ENCODE measurements at regions not wholly inside any gene's neighbourhood (a gene's known extent, or its start where the extent isn't known, plus 50 kb on each side); places are given as distances from the start of the nearest gene placed in this dataset.

GRCh38 chr16:59121411-59122261 lies 387.5 kb upstream of the GOT2 start:
- DNase-seq = no peak
- TF ChIP-seq, protein P1, sequence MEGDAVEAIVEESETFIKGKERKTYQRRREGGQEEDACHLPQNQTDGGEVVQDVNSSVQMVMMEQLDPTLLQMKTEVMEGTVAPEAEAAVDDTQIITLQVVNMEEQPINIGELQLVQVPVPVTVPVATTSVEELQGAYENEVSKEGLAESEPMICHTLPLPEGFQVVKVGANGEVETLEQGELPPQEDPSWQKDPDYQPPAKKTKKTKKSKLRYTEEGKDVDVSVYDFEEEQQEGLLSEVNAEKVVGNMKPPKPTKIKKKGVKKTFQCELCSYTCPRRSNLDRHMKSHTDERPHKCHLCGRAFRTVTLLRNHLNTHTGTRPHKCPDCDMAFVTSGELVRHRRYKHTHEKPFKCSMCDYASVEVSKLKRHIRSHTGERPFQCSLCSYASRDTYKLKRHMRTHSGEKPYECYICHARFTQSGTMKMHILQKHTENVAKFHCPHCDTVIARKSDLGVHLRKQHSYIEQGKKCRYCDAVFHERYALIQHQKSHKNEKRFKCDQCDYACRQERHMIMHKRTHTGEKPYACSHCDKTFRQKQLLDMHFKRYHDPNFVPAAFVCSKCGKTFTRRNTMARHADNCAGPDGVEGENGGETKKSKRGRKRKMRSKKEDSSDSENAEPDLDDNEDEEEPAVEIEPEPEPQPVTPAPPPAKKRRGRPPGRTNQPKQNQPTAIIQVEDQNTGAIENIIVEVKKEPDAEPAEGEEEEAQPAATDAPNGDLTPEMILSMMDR (IDR thresholded peaks at IDR 0.05; ENCODE audit: borderline replicate concordance, extremely low read depth, insufficient read depth) = no peak
- Histone ChIP-seq H3K9ac (ENCODE audit: low read length in 3 of 3) (no peak overlapping the region), H3K9me3 (ENCODE audit: control insufficient read depth in 2 of 3, insufficient read depth in 1 of 3, low read length in 3 of 3) (no peaks in the 10 kb centered on the region), H3K27ac (ENCODE audit: low read depth in 2 of 2, low read length in 2 of 2) (no peak overlapping the region), H3K27me3 (ENCODE audit: control insufficient read depth, insufficient read depth, low read length) (no peaks in the 10 kb centered on the region), H3K36me3 (ENCODE audit: control insufficient read depth in 2 of 3, insufficient read depth in 3 of 3, low read length in 3 of 3) (no peaks in the 10 kb centered on the region), H3K4me1 (ENCODE audit: control insufficient read depth in 2 of 3, insufficient read depth in 2 of 3, low read depth in 1 of 3, low read length in 3 of 3) (no peaks in the 10 kb centered on the region), H3K4me3 (ENCODE audit: low read length in 3 of 3) (no peak overlapping the region)
- no peak for FAIRE-seq
- intact Hi-C loops (cut with DNase I) = no loop called here

DNA sequence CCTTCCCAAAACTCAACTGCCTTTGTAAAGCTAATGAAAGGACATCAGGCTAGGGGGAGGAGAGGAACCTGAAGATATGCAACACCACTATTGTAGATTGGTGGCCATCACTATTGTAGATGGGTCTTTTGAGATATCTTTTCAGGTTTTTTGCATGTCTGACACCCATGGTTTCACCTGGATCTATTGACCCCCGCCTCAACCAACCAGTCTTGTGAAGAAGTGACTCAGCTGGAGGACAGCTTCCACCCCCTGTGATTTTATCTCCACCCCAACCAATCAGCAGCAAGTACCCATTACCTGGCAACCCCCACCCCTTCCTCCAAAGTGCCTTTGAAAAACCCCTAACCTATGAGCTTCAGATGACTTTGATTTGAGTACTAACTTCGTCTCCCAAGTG lies 382.6 kb upstream of the GOT2 start:
- Histone ChIP-seq H3K36me3 (ENCODE audit: control insufficient read depth in 2 of 3, insufficient read depth in 3 of 3, low read length in 3 of 3) (no peaks in the 10 kb centered on the region), H3K9me3 (ENCODE audit: control insufficient read depth in 2 of 3, insufficient read depth in 1 of 3, low read length in 3 of 3) (no peaks in the 10 kb centered on the region), H3K4me1 (ENCODE audit: control insufficient read depth in 2 of 3, insufficient read depth in 2 of 3, low read depth in 1 of 3, low read length in 3 of 3) (no peaks in the 10 kb centered on the region), H3K4me3 (ENCODE audit: low read length in 3 of 3) (no peak overlapping the region), H3K27ac (ENCODE audit: low read depth in 2 of 2, low read length in 2 of 2) (no peak overlapping the region), H3K27me3 (ENCODE audit: control insufficient read depth, insufficient read depth, low read length) (no peaks in the 10 kb centered on the region), H3K9ac (ENCODE audit: low read length in 3 of 3) (no peak overlapping the region)
- FAIRE-seq (no peak), DNase-seq (no peak)
- intact Hi-C loops (cut with DNase I) = no loop called here
- TF ChIP-seq, protein P1 (IDR thresholded peaks at IDR 0.05; ENCODE audit: borderline replicate concordance, extremely low read depth, insufficient read depth) = no peak

DNA sequence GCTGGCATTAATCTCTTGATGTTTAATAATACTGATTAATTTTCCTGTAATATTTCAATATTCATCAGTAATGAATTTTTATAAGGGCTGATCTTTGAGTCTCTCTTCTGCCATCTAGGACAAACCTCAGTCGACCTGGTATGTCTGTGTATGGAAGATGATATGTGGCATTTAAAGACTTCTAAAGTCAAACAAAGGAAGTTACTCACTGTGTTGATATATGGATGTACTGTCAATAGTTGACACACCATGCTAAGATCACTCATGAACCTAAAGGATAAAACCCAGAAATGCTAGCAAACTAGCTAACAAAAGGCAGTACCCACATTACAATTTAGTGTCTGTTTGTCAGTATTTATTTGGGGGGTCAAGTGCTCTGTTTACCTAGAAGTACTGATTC lies 380.7 kb upstream of the GOT2 start:
- no peak overlapping the region for H3K27ac ChIP-seq (ENCODE audit: low read depth in 2 of 2, low read length in 2 of 2)
- H3K4me3 ChIP-seq (ENCODE audit: low read length in 3 of 3) = no peak overlapping the region
- no peaks in the 10 kb centered on the region for H3K4me1 ChIP-seq (ENCODE audit: control insufficient read depth in 2 of 3, insufficient read depth in 2 of 3, low read depth in 1 of 3, low read length in 3 of 3)
- H3K9me3 ChIP-seq (ENCODE audit: control insufficient read depth in 2 of 3, insufficient read depth in 1 of 3, low read length in 3 of 3) = no peaks in the 10 kb centered on the region
- TF ChIP-seq, protein P1 (IDR thresholded peaks at IDR 0.05; ENCODE audit: borderline replicate concordance, extremely low read depth, insufficient read depth) = no peak
- intact Hi-C loops (cut with DNase I) = no loop called here
- no peaks in the 10 kb centered on the region for H3K27me3 ChIP-seq (ENCODE audit: control insufficient read depth, insufficient read depth, low read length)
- FAIRE-seq (no peak), DNase-seq (no peak)
- no peak overlapping the region for H3K9ac ChIP-seq (ENCODE audit: low read length in 3 of 3)
- H3K36me3 ChIP-seq (ENCODE audit: control insufficient read depth in 2 of 3, insufficient read depth in 3 of 3, low read length in 3 of 3) = no peaks in the 10 kb centered on the region

All from kidney (tissue), 13 donors.